A549 (cell line): ENCODE measurements at regions not wholly inside any gene's neighbourhood (a gene's known extent, or its start where the extent isn't known, plus 50 kb on each side); places are given as distances from the start of the nearest gene placed in this dataset.

Source experiments
- CTCF ChIP-seq: fragments of >200 bp; sonication (Bioruptor Twin); formaldehyde crosslinking; IDR thresholded peaks from 3 replicates; pipeline ENCODE4 v1.5.1; 2016
- NR3C1 ChIP-seq: fragments of >200 bp; sonication (Bioruptor Twin); formaldehyde crosslinking; IDR thresholded peaks from 3 replicates; pipeline ENCODE4 v1.6.1; 2017
- POLR2A ChIP-seq: IDR thresholded peaks from 2 replicates; pipeline ENCODE4 v1.6.1; 2012; ENCODE audit warnings: mild to moderate bottlenecking, low read length

- TF ChIP-seq CTCF (no peak), POLR2A (no peak), NR3C1 (no peak)
Measured at GRCh38 chr2:47720036-47720435, 62.9 kb upstream of the MSH6 start.
